Ovary (tissue), 7 donors: ENCODE measurements at regions not wholly inside any gene's neighbourhood (a gene's known extent, or its start where the extent isn't known, plus 50 kb on each side); places are given as distances from the start of the nearest gene placed in this dataset.

ENCODE experiments used
- DNase-seq, 5 donors: peaks; one replicate each; pipeline ENCODE4 v3.0.0-alpha.2; 2019 to 2020
- H3K27ac ChIP-seq, 2 donors: fragments of 200-600 bp; one replicate each; pipeline versions ENCODE4 v1.5.1 to v1.8.0; 2019 to 2022
- H3K27me3 ChIP-seq: fragments of 200-600 bp; one replicate; pipeline ENCODE4 v1.8.0; 2022
- H3K36me3 ChIP-seq: fragments of 200-600 bp; sonication (generic); one replicate; pipeline ENCODE4 v1.5.1; 2019
- H3K4me1 ChIP-seq: one replicate; pipeline ENCODE4 v1.8.1; 2013; ENCODE audit warnings: mild to moderate bottlenecking, moderate library complexity; ENCODE audit not compliant: insufficient read depth
- H3K4me3 ChIP-seq: fragments of 200-600 bp; sonication (generic); one replicate; pipeline ENCODE4 v1.5.1; 2017
- H3K9me3 ChIP-seq, 2 donors: fragments of 200-600 bp in 1 of 2; sonication (generic) in 1 of 2; one replicate each; pipeline versions ENCODE4 v1.5.1 to v1.8.1; 2013 to 2019; ENCODE audit warnings: mild to moderate bottlenecking in 1 of 2, moderate library complexity in 1 of 2
- CTCF ChIP-seq, 3 donors: fragments of 450-650 bp in 2 of 3; fragments of 200-600 bp in 1 of 3; IDR thresholded peaks; one replicate each; pipeline versions ENCODE4 v1.5.1 to v1.8.0; 2016 to 2022; ENCODE audit warnings: antibody characterized with exemption in 3 of 3, mild to moderate bottlenecking in 1 of 3
- EP300 ChIP-seq: sonication (generic); formaldehyde crosslinking; IDR thresholded peaks from one replicate; pipeline ENCODE4 v1.6.1; 2017; ENCODE audit warnings: antibody characterized with exemption
- POLR2A ChIP-seq: fragments of 450-650 bp; IDR thresholded peaks from one replicate; pipeline ENCODE4 v1.6.1; 2017; ENCODE audit warnings: antibody characterized with exemption, mild to moderate bottlenecking, moderate library complexity
- WGBS, 3 donors: extraction: QIAGEN DNeasy Blood & Tissue Kit in 1 of 3; methylation state at CpG; one replicate each; pipeline versions ENCODE4 v1.1.5 to v1.1.7; 2013 to 2017; 5-methylcytosine and 5-hydroxymethylcytosine counted together
- intact Hi-C, 4 donors: fragments of 100-400 bp; cut with DNase I; formaldehyde crosslinking; loops; one replicate each; pipeline versions ENCODE4 v1.11.0 to v1.15.1; 2022 to 2023
- donor health status: DM: no; HTN: no; CAD: no; lungs with moderate emphysema.
- donor health status: DM: no; HTN: no; CAD: no.
- donor health status: Bipolar disorder and iron deficiency.
- donor health status: DM: no; HTN: no; CAD: no.
- donor health status: DM: yes; HTN: yes; CAD: no.

- WGBS, 3 donors, result 97 to 98% (median 97%) methylated on average over 2 of the region's 2 CpGs
- no peak overlapping the region for H3K27ac ChIP-seq
- TF ChIP-seq EP300 (no peak), CTCF (IDR thresholded peaks at IDR 0.05) (no peak), POLR2A (no peak)
- DNase-seq, result no peak
- no peaks in the 10 kb centered on the region for H3K27me3 ChIP-seq
- intact Hi-C loops, result no loop called here
- no peaks in the 10 kb centered on the region for H3K9me3 ChIP-seq
- no peaks in the 10 kb centered on the region for H3K36me3 ChIP-seq
- no peak overlapping the region for H3K4me3 ChIP-seq
- no peaks in the 10 kb centered on the region for H3K4me1 ChIP-seq
Measured at GRCh38 chr6:66390393-66390792, 683.4 kb upstream of the EYS start.

- intact Hi-C loops, result no loop called here
- 89 to 93% (median 91%) methylated on average over 2 of the region's 2 CpGs for whole genome bisulfite sequencing, 3 donors
- H3K36me3 ChIP-seq, result no peaks in the 10 kb centered on the region
- no peak for DNase-seq
- no peaks in the 10 kb centered on the region for H3K4me1 ChIP-seq
- H3K27ac ChIP-seq, result no peak overlapping the region
- no peak overlapping the region for H3K4me3 ChIP-seq
- TF ChIP-seq POLR2A (no peak), CTCF (IDR thresholded peaks at IDR 0.05) (no peak), EP300 (no peak)
- no peaks in the 10 kb centered on the region for H3K27me3 ChIP-seq
- no peaks in the 10 kb centered on the region for H3K9me3 ChIP-seq
Measured at GRCh38 chr6:66376001-66376400, 669.0 kb upstream of the EYS start.

- no peak for DNase-seq
- Histone ChIP-seq H3K36me3 (no peaks in the 10 kb centered on the region), H3K27ac (no peak overlapping the region), H3K4me1 (no peaks in the 10 kb centered on the region), H3K9me3 (no peaks in the 10 kb centered on the region), H3K4me3 (no peak overlapping the region), H3K27me3 (no peaks in the 10 kb centered on the region)
- no peak for TF ChIP-seq EP300
- no peak for TF ChIP-seq CTCF (IDR thresholded peaks at IDR 0.05)
- TF ChIP-seq POLR2A, result no peak
- intact Hi-C loops, result no loop called here
Measured at GRCh38 chr6:66369407-66369806, 662.4 kb upstream of the EYS start.

- Histone ChIP-seq H3K27ac (no peak overlapping the region), H3K9me3 (no peaks in the 10 kb centered on the region), H3K27me3 (no peaks in the 10 kb centered on the region), H3K4me1 (no peaks in the 10 kb centered on the region), H3K4me3 (no peak overlapping the region), H3K36me3 (no peaks in the 10 kb centered on the region)
- WGBS, 3 donors, result 85 to 92% (median 88%) methylated on average over 6 of the region's 6 CpGs
- intact Hi-C loops, result no loop called here
- no peak for TF ChIP-seq CTCF (IDR thresholded peaks at IDR 0.05)
- TF ChIP-seq EP300, result no peak
- no peak for TF ChIP-seq POLR2A
- no peak for DNase-seq
Measured at GRCh38 chr6:66362888-66363287, 655.9 kb upstream of the EYS start.

- Histone ChIP-seq H3K4me3 (no peak overlapping the region), H3K36me3 (no peaks in the 10 kb centered on the region), H3K4me1 (no peaks in the 10 kb centered on the region), H3K9me3 (no peaks in the 10 kb centered on the region), H3K27me3 (no peaks in the 10 kb centered on the region), H3K27ac (no peak overlapping the region)
- TF ChIP-seq POLR2A, result no peak
- no peak for TF ChIP-seq EP300
- TF ChIP-seq CTCF (IDR thresholded peaks at IDR 0.05), result no peak
- intact Hi-C loops, result no loop called here
- no peak for DNase-seq
- WGBS, 3 donors, result 88 to 100% (median 96%) methylated on average over 8 of the region's 8 CpGs
Measured at GRCh38 chr6:66361886-66362285, 654.9 kb upstream of the EYS start.
